ENCODE measurements at regions not wholly inside any gene's neighbourhood (a gene's known extent, or its start where the extent isn't known, plus 50 kb on each side); places are given as distances from the start of the nearest gene placed in this dataset.
"Not testable (repeated sequence)": the region's sequence is repeated elsewhere in the genome, so short reads cannot be mapped to it uniquely, and the experiment has no call there.

GRCh38 chr1:166695834-166696233, 143.4 kb upstream of the POGK start:
- DNase-seq (ENCODE audit: low read depth): not testable (repeated sequence)

GRCh38 chr1:166698771-166699170, 140.5 kb upstream of the POGK start:
- no peak for DNase-seq (ENCODE audit: low read depth)

GRCh38 chr1:166699613-166700012, 139.7 kb upstream of the POGK start:
- no peak for DNase-seq (ENCODE audit: low read depth)

GRCh38 chr1:166700696-166701095, 138.6 kb upstream of the POGK start:
- no peak for DNase-seq (ENCODE audit: low read depth)

- DNase-seq (ENCODE audit: low read depth): no peak
These were observed 137.6 kb upstream of the POGK start for GRCh38 chr1:166701603-166702100.

GRCh38 chr1:166703141-166703540, 136.1 kb upstream of the POGK start:
- no peak for DNase-seq (ENCODE audit: low read depth)

GRCh38 chr1:166703726-166704462, 135.4 kb upstream of the POGK start:
- no peak for DNase-seq (ENCODE audit: low read depth)

GRCh38 chr1:166705376-166706289, 133.6 kb upstream of the POGK start:
- no peak for DNase-seq (ENCODE audit: low read depth)

GRCh38 chr1:166716620-166717019, 122.7 kb upstream of the POGK start:
- DNase-seq (ENCODE audit: low read depth): no peak

GRCh38 chr1:166721145-166721544, 118.1 kb upstream of the POGK start:
- no peak for DNase-seq (ENCODE audit: low read depth)

- DNase-seq (ENCODE audit: low read depth): no peak
These were observed 108.9 kb upstream of the POGK start for GRCh38 chr1:166730299-166730888.

GRCh38 chr1:166738140-166738539, 101.1 kb upstream of the POGK start:
- no peak for DNase-seq (ENCODE audit: low read depth)

- DNase-seq (ENCODE audit: low read depth): no peak
These were observed 100.4 kb upstream of the POGK start for GRCh38 chr1:166738873-166739272.

- no peak for DNase-seq (ENCODE audit: low read depth)
These were observed 98.5 kb upstream of the POGK start for GRCh38 chr1:166740668-166741276.

GRCh38 chr1:166763318-166763717, 76.0 kb upstream of the POGK start:
- no peak for DNase-seq (ENCODE audit: low read depth)

- no peak for DNase-seq (ENCODE audit: low read depth)
These were observed 72.3 kb upstream of the POGK start for GRCh38 chr1:166766942-166767341.

GRCh38 chr1:166784646-166785045, 54.6 kb upstream of the POGK start:
- not testable (repeated sequence) for DNase-seq (ENCODE audit: low read depth)

- DNase-seq (ENCODE audit: low read depth): no peak
These were observed 53.3 kb upstream of the POGK start for GRCh38 chr1:166785987-166786386.

- no peak for DNase-seq (ENCODE audit: low read depth)
These were observed 50.0 kb upstream of the POGK start for GRCh38 chr1:166789286-166789685.

Data from activated T-helper 9 cell treated with anti-CD3 and anti-CD28 coated beads, Interleukin-2, amount 50 U/mL, for 16 hours (primary cell).